GM11168 (cell line): ENCODE measurements at regions not wholly inside any gene's neighbourhood (a gene's known extent, or its start where the extent isn't known, plus 50 kb on each side); places are given as distances from the start of the nearest gene placed in this dataset.
"Not testable (repeated sequence)": the region's sequence is repeated elsewhere in the genome, so short reads cannot be mapped to it uniquely, and the experiment has no call there.

Experiments
- in situ Hi-C: fragments of 300-500 bp; cut with MboI; formaldehyde crosslinking; loops from one replicate; pipeline ENCODE4 v1.12.0; 2022; ENCODE audit warnings: low sequenced_read_pairs; ENCODE audit not compliant: unreplicated experiment

DNA sequence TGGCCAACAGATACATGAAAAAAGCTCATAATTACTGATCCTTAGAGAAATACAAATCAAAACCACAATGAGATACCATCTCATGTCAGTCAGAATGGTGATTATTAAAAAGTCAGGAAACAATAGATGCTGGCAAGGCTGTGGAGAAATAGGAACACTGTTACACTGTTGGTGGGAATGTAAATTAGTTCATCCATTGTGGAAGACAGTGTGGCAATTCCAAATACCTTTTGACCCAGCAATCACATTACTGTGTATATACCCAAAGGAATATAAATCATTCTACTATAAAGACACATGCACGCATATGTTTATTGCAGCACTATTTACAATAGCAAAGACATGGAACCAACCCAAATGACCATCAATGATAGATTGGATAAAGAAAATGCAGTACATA, 583.9 kb upstream of the GALNTL6 start:
- in situ Hi-C loops, result not testable (repeated sequence)

DNA sequence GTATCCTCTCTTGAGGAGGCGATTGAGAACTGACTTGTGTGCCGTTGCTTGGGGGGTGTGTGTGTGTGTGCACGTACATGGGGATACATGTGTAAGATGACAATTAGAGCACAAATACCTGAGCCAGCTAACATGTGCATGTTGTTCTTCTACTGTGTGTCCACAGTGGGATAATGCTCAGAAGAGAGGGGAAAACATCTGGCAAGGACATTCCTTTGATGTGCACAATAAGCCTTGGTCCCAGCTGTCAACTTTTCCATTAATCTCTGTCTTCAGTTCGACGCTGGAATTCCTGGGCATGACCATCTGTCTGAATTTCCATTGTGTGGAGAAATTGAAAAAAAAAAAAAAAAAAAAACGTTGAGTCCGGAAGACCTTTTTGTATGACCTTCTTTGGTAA, 592.0 kb upstream of the GALNTL6 start:
- in situ Hi-C loops, result no loop called here

DNA sequence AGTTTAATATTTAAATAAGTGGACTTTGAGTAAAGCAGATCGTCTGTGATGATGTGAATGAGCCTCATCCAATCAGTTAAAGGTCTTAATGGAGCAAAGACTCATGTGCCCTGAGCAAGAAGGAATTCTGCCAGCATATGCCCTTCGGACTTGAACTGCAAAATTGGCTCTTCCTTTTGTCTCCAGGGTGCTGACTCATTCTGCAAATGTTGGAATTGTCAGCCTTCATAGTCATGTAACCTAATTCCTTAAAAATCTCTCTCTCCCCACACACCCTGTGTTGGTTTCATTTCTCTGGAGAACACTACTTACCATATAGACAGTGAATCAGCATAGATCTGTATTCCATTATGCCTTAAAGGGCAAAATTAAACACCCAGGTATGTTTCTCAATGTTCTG, 609.8 kb upstream of the GALNTL6 start:
- in situ Hi-C loops, result no loop called here

DNA sequence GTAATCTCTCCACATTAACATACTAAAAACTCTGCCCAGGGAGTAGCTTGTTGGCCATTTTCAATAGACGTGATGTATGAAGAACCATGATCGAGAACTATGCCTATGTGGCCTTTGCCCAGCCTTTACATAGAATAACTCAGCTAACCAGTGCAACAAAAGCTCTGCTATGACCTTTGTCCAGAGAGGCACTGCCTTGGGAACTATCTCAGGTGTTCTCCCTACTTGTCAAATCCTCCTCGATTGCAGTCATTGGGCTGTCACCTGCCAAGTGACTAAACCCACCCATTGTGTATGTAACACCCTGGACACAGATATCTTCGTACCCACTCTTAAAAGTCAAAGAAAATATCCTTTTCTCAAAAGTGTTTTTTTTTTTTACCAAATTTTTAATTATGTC, 610.3 kb upstream of the GALNTL6 start:
- in situ Hi-C loops, result no loop called here

DNA sequence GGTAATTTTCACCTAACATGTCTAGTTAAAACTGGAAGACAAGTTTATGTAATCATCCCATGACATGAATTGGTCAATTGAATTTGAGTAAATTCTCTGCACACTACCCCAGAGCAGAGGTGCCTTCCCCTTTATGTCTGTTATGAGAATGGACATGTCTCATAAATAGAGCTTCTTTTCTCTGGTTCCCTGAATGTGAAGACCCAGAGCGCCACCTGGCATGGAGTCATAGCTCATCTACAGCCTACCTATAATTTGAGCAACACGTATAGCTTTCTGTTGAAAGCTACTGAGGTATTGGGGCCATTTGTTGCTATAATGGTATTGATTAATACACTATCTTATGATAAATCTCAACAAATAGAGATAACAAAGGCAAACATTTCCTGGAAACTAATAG, 626.5 kb upstream of the GALNTL6 start:
- in situ Hi-C loops, result no loop called here

DNA sequence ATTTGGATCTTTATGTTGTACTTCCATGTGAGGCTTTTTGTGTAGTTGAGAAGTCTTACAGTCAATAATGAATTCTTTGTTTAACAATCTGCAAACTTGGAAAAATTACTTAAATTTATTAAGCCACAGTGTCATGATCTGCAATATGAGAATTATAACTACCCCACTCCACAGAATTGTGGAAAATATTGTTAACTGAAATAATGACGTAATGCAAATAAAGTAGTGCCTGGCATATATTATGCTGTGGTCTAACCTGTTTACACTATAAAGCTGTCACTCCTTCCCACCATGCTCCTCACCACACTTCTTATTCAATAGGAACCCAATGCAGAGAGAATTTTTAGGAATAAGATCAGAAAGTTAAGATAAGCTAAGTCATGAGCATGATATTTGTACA, 632.1 kb upstream of the GALNTL6 start:
- in situ Hi-C loops, result no loop called here

DNA sequence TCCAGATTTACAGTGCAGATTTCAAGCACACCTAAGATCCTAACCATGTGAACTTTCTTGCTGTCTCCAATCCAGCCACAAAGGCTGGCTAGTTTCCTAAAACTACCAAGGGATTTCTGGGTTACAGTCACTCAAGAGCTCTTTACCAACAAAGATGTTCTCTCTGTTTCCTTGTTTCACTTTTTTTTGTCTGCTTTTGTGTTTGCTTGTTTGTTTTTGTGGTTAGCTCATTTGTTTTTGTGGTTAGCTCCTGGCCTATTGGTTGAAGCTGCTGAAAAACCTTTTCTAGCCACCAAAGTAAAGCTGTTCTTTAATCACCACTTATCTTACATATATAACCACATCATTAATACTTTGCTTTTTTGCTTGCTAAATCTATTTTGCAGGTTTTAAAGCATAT, 642.5 kb upstream of the GALNTL6 start:
- in situ Hi-C loops, result no loop called here

DNA sequence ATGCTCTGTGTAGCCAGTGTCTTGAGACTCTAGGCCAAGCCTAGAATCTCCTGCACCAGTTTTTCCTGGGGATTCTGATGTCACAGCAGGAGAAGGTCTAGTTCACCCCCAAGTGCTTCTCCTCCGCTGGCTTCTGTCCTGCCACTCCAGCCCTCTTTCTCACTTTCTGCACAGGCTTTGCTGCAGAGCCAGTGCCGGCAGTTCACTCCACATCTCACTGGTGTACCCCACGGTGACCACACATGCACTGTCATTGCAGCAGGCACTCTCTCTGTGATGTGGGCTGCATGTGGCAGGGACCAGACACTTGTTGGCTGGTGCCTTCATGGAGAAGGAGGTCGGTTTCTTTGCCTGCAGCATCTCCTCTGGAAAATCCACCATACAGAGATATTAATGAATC, 643.8 kb upstream of the GALNTL6 start:
- in situ Hi-C loops, result no loop called here

DNA sequence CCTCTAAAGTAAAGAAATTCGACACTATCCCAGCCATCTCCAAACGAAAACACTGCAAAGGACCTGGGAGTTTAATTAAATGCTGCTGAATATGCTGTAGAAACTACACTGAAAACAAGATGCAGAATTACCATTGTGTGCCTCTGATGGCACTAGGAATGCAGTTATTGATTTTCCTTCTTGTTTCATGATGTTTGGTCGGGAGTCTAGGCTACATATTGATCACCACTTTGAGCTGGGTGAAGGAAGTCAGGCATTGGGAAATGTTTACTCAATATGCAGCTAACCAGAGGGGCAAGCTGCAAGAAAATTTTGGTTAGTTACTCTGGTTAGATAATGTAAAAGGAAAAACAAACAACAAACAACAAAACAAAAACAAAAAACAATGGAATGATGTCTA, 650.7 kb upstream of the GALNTL6 start:
- in situ Hi-C loops, result no loop called here

DNA sequence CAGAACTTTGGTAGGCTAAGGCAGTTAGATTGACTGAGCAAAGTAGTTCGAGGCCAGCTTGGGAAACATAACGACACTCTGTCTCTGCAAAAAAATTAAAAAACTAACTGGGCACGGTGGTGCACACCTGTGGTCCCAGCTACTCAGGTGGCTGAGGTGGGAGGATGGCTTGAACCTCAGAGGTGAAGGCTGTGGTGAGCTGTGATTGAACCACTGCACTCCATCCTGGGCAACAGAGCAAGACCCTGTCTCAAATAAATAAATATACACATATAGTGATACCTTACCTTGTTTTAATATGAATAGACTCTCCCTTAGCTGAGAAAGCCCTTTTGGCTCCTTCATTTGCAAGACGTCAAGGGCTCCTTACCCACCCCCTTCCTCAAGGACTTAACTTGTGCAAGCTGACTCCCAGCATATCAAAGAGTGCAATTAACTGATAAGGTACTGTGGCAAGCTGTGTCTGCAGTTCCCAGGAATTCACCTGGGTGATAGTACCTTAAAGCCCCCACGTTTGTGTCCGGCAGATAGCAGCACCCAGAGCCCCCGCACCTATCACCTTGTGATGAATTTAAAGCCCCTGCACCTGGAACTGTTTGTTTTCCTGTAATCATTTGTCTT, 655.6 kb upstream of the GALNTL6 start:
- in situ Hi-C loops, result no loop called here

DNA sequence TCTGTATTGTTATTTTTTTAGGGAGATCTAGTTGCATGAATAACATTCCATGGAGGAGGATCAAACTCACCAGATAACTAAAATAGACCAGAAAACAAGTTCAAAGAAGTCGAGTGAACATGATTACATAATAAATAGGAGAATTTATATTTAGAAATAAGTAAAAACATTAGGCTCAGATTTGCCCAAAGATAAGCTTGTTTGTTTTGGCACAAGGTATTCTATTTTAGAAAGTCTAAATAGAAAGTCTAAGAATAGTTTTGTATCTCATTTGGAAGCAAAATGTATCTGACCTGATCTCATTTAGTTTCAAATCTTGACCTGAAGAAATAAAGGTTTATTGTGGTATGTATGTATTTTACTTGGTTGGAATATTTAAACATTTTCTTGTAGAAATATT, 670.6 kb upstream of the GALNTL6 start:
- in situ Hi-C loops, result no loop called here

DNA sequence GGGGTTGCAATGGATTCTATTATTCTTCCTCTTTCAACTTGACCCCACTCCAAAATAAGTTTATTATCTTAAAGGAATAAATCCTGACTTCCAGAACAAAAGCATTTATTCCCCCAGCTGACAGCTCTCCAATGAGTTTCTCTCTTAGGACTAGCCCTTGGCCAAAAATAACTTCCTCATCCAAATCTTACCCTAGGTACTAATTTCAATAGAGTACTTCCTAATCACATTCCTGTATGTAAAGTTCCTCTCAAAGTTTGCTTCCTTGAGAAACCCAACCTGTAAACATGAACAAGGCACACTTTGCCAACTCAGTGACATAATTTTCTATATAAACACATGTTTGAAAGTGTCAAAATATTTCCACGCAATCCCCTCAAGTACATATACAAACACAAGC, 671.2 kb upstream of the GALNTL6 start:
- in situ Hi-C loops, result no loop called here

DNA sequence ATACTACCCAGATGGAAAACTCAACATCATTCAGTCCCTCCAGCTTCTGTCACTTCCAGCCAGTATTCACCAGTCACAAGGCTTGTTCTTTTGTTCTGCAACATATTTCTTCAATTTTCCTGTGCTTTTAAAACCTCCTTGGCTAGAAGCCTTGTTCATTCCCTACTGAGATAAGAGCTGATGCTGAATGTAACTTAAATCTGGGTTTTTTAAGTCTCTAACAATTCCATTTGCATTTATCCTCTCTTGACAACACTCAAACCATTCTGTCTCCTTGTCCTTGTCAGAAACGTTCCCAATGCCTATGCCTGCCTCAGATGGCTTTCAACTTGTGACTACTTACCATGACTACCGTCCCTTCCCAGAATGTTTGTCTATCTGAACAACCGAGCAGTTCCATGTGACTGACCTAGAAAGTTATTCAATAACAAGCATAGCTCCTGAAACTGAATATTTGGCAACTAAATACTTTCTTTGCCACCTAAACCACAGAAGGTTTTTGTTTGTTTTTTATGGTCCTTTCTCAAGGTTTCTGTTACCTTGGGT, 682.9 kb upstream of the GALNTL6 start:
- in situ Hi-C loops, result no loop called here

DNA sequence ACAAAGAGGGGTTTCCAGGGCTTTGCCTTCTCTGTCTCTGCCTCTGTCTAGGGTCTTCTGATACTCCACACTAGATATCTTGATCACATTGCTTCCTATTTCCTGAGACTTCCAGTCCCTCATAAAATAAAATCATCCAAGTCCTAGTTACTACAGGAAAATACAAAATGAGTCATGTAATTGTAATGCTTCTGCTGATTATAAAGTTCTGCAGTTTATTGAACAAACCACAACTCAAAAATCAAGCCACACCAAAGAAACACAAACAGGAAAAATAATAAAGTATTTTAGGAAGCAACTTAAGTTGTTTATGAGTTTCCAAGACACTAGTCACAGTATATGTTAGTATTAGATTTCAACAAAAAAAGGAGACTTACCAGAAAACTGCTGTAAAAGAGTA, 695.1 kb upstream of the GALNTL6 start:
- in situ Hi-C loops, result no loop called here

DNA sequence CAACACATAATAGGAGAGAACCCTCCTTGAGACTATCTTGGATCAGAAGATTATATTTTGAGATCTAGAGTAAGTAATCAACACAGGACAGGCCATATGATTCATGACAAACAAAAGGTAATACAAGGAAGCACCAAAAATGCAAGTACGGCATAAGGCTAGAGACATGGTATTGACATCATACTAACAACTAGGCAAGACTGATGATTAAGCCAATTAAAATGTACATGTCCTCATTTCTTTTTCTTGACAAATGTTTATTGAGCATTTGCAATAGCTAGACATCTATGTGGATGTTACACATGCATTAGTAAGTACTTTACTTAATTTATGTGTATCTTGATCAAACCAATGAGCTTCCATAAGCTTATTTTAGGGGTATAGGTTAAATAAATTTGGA, 695.7 kb upstream of the GALNTL6 start:
- in situ Hi-C loops, result no loop called here

DNA sequence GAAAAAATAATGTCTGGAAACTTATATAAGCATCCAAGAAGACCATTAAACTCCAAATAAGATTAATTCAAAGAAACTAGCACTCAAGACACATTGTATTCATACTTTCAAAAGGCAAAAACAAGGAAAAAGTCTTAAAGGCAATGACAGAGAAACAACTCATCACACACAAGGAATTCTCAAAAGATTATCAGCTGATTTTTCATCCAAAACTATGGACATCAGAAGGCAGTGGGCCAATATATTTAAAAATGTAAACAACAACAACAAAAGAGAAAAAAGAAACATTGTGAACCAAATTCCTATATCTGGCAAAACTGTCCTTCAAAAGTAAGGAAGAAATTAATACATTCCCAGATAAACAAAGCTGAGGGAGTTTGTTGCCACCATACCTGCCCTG, 711.4 kb upstream of the GALNTL6 start:
- in situ Hi-C loops, result no loop called here

DNA sequence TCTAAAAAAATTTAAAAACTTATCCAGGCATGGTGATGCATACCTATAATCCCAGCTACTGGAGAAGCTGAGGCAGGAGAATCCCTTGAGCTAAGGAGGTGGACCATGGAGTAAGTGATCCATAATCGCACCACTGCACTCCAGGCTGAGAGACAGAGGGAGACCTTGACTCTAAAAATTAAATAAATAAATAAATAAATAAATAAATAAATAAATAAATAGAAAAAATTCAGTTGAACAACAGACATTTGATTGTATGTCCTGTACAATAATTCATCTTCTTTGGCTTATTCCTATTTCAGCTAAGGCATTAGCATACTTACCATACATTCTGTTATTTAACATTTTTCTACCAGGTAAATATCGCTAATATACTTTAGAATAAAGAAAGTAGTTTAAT, 726.1 kb upstream of the GALNTL6 start:
- in situ Hi-C loops, result no loop called here

DNA sequence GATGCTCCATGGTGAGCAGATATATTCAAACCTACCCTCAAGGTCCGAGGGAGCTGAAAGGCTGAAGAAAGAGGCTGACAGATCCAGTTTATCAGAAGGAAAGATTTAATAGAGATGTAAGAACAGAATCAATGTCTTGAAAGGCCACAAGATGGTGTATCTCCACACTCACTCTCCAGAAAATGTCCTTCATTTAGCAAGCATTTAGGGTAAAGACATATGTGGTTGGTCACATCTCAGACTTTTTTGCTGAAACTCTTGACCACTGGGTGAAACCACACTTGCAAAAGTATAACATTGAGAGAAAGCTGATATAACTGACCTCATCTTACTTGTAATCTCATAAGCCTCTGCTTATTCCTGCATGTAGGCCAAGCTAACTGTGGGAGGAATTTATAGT, 745.8 kb upstream of the GALNTL6 start:
- in situ Hi-C loops, result no loop called here

DNA sequence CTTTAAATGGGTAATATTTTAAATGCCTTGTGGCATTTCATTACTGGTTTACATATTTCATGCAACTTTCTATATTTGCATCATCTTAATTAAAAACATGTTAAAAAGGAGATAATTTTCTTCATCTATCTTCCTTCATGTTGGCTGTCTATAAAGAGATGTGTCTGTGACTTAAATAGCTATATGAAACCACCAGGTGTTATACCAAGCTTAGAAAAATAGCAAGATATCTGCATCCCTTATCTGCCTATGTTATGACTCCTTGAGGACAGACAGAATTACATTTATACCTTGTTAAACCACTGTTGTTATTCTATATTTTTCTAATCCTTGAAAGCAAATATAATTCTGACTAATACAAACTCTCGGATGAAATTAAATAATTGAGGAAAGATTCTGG, 763.8 kb upstream of the GALNTL6 start:
- in situ Hi-C loops, result no loop called here

DNA sequence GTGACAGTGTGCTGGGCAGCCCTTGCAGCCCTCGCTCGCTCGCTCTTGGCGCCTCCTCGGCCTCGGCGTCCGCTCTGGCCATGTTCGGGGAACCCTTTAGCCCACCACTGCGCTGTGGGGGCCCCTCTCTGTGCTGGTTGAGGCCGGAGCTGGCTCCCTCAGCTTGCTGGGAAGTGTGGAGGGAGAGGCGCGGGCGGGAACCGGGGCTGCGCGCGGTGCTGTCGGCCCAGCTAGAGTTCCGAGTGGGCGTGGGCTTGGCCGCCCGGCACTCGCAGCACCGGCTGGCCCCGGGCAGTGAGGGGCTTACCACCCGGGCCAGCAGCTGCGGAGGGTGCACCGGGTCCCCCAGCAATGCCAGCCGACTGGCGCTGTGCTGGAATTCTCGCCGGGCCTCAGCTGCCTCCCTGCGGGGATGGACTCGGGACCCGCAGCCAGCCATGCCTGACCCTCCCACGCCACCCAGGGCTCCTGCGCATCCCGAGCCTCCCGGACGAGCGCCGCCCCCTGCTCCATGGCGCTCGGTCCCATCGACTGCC, 770.1 kb upstream of the GALNTL6 start:
- in situ Hi-C loops, result no loop called here

DNA sequence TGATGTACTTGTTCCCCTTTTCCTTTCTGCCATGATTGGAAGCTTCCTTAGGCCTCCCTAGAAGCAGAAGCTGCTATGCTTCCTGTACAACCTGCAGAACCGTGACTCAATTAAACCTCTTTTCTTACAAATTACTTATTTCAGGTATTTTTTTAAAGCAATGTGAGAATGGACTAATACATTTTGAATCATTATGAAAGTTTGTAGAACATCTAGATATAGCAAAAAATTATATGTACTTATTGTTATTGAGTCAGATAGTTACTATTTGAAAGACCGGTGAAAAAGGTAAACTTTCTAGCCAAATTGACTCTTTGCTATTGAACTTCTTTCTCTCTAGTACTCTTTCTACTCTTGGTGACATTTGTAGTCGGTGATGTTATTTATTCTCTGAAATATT, 777.3 kb upstream of the GALNTL6 start:
- in situ Hi-C loops, result no loop called here

DNA sequence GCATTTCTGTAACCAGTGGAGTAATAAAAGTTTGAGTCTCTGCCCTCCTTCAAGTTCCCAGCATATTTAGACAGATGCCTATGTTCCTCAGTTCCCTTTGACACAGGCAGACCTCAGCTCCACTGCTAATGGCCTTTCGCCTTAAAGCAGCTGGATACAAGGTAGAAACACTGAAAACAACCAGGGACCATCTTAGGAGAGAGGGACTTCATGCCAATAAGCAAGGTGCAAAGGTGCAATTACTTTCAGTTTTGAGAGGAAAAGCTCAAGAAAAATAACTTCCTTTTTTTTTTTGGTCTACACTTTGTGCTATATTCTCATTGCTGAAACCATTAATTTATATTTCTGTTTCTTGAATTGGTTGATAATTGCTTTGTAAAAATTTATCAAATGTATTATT, 781.9 kb upstream of the GALNTL6 start:
- in situ Hi-C loops, result no loop called here
